GM19397 (cell line): ENCODE measurements at regions not wholly inside any gene's neighbourhood (a gene's known extent, or its start where the extent isn't known, plus 50 kb on each side); places are given as distances from the start of the nearest gene placed in this dataset.
A peak's percentile ranks its signal among the peaks of the same experiment; 100 is the strongest.

Experiments
- ATAC-seq: cut with Tn5 transposase; IDR thresholded peaks from one replicate; pipeline ENCODE4 v1.9.1; 2021; ENCODE audit warnings: mild to moderate bottlenecking, moderate library complexity; ENCODE audit not compliant: unreplicated experiment

DNA sequence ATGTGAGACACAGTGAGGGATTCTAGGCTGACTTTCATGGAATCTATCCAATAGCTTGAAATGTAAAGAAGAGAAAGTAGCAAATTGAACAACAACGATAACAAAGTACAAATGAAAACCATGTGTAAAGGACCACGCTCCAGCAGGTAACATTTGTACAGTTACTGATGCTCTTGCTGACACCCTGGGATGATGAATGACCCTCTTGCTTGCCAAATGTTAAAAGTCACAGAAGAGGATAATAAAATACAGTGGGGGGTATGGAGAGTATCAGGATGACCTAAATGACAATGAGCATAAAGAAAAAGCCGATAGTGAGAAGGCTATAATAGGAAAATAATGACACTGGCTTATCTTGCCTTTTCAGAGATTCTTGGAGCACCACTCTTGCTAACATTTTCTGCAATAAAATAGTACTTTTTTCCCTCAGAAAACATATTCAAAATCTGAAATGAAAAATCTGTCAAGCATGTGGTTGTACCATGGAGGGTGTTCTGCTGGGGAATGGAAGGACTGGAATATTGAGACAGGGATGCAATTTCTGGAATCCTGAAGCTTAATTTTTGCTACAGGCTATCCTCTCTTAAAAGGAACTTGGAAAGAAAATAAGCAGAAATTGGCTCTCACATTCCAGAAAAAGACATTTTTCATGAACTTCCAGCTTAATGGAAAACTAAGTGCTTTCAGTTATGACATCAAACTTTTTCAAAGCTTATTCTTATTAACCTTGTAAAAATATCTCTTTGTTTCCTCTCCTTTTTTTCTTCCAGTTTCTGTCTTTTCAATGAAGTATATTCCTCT lies 303.2 kb upstream of the GHITM start:
- no peak for ATAC-seq

DNA sequence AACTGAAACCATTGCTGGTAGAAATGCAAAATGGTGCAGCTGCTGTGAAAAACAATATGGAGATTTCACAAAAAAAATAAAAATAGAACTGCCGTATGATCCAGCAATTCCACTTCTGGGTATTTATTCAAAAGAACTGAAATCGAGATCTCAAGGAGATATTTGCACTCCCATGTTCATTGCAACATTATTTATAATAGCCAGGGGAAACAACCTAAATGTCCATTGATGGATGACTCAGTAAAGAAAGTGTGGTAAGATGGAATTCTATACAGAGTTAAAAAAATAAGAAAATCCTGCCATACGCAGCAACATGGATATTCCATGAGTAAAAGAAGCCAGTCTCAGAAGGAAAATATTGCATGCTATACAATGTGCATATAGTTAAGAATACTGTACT lies 290.6 kb upstream of the GHITM start:
- no peak for ATAC-seq

DNA sequence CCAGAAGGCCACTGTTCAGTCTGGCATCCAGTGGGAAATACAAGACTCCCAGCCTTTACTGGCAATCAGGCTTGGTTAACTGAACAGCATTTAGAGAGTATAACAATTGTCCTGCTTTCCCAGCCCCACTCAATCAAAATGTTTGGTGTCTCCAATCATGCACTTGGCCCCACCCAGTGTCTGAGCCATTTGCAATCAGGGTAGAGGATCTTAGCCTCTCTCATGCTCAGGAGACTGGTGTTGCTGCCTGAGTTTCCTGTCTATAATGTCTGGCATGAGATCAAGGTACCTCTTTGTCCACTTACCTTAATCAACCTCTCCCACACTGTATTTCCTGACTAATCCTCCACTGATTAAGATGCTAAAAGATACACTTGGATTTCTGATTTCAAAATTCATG lies 290.2 kb upstream of the GHITM start:
- ATAC-seq = no peak

DNA sequence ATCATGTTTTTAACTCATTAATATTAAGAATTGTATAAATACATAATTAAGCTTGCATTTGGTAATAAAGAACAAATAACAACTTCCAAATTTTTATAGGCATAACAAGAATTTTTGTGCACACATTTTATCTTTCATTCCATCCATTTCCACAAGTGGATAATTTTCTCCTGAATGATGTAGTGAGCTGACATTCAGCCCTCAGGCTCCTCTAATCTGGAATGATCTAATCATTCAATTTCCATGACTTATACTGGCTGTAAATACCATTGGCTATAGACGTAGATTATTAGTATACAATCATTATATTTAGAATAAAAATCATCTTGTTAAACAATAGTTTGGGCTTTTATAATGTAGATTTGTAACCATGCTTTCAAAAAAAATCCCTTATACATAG lies 287.2 kb upstream of the GHITM start:
- ATAC-seq = no peak

DNA sequence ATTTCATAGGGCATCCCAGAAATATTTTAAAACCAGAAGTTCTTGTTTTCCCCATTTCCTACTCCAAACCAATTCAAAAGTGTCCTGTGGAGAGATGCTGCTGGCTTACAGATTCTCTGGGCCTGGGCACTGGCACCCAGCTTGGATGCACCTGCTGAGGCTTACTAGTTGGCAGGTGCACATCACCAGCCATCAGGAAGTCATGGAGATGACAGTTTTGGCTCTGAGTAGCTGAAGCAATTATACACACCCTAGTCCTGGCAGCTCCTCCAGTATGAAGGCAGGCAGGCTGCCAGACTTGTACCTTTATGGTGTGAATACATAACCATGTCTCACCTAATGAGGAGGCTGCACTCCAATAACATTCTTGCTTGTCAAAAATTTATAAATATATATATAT lies 276.6 kb upstream of the GHITM start:
- ATAC-seq = no peak

DNA sequence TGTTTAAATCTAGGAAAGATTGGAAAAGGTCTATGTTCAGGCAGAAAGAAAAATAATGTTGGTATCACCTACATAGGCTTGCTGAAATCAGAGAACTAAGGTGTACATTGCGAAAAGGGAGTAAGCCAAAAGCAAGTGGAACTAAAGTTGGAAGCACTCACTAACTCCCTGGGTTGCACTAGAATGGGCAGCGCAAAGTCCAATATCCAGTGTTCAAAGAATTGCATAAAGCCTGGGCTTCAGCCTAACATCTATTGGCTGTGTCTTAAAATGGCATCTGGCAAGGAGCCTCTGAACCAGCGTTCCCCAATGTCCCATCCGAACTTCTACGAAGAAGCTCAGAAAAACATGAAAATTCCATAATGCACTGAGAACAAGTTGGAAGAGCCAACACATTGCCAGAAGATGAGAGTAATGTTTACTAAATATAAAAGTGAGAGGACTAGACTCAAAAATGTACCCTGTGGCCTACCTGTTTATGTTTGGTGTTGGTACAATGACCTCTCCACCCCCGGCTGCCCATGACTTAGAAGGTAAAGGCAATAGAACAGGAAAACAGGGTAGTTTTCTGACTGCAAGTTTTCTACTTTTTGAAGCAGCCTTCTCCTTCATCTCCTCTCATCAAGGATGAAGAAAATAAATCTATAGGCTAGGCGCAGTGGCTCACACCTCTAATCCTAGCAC lies 275.9 kb upstream of the GHITM start:
- no peak for ATAC-seq

DNA sequence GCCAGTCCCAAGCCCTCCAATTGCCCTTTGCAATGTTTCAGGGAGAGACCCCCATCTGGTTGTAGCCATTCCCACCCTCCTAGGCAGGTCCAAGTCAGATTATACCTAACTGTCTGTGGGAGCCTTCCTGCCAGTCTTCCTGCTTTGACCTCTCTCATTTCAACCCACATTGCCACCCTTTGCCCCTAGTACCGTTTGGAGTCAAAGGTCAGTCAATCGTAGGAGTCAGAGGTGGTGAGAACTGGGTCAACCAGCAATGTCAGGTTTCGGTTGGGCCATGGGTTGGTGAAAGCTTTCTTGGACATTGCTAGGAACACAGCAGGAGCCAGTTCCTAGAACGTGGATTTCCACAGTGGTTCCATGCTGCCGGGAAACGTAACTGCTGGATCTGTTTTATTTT lies 269.4 kb upstream of the GHITM start:
- ATAC-seq = no peak

DNA sequence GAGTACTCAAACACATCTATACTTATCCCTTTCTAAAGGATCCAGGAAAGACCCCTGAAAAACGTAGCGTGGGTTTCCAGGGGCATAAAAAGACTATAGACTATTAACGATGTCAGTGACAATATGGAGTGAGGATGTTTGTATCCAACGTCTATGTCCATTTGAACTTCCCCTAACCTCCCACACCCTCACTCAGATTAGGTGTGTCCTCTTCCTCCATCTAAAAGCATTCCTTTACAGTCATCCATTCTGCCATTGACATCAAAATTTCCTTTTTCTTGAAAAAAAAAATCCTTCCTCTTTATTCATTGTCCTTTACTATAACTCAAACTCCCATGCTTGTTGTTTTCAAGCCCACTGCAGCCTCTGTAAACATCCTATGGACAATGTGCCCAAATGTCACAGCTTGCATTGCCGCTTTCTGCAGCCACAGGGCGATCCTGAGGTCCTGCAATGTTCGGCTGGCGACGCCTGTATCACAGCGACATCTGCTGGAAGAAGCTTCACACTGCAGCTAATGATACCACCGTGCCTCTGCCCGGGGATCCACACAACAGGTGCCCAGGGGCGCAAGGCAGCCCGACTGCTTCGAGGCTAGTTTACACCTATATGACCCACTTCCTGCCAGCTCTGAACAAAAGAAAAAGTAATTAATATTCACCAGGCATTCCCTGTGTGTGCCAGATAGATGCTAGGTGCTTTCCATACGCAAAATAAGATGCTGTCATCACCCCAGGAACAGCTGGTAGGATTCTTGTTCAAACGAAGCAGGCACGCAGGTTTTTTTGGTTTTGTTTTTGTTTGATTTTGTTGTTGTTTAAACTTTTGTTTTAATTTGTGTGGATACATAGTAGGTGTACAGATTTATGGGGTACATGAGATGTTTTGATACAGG lies 267.9 kb upstream of the GHITM start:
- ATAC-seq = peak; percentile 98

DNA sequence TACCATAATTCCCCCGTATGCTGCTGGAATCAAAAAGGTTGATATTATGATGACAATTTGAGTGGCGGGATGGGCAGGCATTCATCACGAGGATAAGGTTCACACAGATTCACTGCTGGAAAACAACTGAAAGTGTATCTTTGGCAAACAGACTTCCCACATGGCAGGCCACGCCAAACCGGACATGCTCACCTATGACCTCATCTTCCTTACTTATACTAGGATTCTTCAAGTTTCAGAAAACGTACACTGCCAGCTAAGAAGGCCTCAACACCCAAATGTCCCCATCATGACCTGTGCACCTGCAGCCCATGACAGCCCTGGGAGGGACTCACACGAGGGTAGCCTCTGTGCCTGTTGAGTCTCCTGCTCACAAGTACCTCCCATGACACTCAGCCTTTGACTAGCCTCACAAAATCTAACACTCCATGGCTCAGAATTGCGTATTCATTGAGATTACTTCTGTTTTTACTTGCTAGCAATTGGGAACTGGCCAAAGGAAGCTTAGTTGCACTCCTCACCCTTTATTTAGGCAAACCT lies 259.0 kb upstream of the GHITM start:
- no peak for ATAC-seq

DNA sequence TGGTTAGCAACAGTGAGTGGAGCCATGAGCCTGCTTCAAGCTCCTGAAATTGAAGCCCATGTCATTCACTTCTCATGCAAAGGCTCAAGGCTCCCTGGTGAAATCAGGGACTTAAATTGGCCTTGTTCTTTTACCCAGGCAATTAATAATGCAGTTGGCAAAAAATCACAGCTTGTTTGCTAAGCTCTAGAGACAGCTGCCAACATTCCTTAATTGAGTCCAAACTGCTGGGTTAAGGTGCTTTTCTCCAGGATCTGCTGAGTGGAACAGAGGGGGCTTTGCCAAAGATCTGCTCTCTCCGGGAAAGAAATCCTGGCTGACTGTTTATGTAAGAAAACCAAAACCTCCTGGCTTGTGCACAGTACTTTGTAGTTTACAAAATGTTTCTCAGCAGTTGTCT lies 257.6 kb upstream of the GHITM start:
- no peak for ATAC-seq

DNA sequence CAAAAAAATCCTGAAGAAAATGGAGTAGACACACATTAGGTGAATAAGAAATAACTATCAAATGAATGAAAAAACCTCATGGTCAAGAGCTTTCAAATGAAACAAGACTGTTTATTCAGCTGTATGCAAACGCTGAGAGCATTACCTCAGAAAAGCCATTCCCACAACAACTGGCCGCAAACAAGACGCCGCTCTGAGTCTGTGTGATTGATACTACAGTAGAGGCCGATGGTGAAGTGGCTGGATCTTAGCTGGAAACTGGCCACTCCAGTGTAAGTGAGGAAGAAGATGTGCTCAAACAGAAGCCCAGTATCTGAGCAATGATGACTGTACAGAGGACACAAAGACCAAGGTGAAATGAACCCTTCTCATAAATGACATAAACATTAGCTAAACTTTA lies 252.4 kb upstream of the GHITM start:
- no peak for ATAC-seq

DNA sequence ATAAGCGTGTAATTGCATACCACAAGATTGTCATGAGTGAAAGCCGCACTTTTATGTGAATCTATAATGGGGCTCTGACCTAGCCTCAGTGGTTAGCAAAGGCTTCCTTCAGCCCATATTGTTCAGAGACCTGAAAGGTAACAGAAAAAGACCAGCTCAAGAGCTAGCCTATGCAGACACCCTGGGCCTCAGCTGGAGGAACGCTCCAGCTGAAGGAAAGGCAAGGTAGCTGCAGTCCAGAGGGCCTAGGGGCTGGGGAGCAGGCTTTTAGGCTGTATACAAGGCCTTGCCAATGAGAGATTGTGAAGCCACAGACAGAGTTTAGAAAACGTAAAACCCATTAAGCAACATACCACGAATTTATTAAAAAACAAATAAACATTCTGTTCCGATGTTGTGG lies 246.6 kb upstream of the GHITM start:
- ATAC-seq = no peak

DNA sequence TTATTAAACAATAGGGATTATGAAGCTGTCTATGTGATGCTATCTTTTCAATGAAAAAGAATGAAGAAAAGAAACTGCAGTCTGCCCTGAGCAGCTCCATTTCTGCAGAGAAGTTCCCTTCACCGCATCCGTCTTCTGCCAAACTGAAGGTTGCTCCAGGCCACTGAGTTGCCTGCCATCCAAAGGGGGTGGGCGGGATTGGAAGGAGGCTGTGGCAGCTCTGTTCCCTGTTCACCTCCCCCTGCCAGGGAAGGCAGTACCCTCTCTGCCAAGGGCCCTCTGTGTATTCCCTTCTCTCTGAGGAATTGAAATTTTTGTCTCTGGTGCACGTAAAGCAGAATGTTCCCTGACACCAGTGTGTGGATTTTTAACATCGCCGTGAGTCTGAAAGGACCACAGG lies 243.1 kb upstream of the GHITM start:
- no peak for ATAC-seq

DNA sequence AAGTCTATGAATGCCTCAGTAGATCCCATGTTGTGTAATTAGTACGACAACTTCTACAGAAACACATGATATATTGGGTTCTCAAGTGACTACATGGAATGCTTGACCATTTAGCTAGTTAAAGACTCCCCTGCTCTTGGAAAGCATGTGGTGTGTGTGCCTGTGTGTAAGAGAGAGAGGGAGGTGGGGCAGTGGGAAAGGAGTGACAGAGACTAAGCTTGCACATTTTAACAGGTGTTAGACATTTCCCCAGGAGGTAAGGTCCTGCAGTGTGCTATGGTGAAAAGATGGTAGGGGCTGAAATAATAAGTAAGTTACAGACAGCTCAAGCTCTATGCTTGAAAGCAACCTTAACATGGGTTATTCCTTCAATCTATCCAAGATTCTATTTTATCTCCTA lies 241.7 kb upstream of the GHITM start:
- no peak for ATAC-seq

DNA sequence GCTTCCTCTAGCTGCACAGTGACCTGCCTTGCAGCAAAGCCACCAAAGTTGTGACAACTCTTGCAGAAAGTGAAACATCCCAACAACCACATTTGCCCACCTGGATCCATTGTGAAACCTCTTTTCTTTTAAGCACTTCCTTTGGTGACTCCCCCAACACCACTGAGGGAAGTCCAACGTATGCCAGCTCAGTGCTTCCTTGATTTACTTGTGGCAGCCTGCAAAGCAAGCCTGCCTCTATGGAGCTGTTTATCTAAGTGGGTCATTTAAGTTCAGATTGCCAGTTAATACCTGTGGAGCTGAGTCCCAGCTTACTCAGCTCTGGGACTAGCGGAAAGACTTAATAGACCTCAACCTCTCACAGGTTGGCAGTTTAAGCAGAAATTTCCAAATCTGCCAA lies 230.8 kb upstream of the GHITM start:
- no peak for ATAC-seq

DNA sequence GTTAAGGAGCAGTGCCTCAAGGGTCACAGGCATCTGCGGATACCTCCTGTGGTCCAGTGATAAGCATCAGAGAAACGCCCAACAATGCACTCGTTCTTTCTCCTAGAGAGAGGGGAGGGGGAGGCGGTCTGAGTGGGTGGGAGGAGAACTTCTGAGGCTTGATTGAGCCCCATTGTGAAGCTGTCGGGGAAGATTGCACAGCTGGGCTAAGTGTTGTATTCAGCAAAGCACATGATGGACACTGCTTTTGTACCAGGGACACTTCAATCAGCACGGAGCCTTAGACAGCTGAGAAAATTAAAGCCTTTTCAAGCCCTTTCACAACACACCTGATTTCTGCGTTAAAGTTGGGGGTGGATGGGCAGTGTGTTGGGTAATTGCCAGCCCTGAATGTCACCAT lies 230.3 kb upstream of the GHITM start:
- no peak for ATAC-seq

DNA sequence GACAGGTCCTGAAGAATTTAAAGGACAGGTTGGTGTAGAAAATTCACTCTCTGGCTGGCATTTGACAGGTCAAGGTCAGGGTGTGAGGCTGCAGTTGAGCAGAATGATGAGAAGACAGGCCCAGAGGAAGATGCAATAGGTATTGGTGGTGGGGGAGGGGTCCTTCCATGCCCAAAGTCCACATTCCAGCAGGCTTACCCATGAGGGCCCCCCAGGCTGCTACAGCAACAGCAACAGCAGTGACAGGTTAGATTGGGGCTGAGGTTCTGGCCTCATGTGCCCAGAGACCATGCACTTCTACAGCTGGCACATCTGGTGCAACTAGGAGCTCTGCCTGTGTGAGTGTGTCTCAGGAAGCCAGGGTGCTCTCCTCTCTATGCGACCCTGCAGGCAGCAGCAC lies 223.5 kb upstream of the GHITM start:
- ATAC-seq = no peak

DNA sequence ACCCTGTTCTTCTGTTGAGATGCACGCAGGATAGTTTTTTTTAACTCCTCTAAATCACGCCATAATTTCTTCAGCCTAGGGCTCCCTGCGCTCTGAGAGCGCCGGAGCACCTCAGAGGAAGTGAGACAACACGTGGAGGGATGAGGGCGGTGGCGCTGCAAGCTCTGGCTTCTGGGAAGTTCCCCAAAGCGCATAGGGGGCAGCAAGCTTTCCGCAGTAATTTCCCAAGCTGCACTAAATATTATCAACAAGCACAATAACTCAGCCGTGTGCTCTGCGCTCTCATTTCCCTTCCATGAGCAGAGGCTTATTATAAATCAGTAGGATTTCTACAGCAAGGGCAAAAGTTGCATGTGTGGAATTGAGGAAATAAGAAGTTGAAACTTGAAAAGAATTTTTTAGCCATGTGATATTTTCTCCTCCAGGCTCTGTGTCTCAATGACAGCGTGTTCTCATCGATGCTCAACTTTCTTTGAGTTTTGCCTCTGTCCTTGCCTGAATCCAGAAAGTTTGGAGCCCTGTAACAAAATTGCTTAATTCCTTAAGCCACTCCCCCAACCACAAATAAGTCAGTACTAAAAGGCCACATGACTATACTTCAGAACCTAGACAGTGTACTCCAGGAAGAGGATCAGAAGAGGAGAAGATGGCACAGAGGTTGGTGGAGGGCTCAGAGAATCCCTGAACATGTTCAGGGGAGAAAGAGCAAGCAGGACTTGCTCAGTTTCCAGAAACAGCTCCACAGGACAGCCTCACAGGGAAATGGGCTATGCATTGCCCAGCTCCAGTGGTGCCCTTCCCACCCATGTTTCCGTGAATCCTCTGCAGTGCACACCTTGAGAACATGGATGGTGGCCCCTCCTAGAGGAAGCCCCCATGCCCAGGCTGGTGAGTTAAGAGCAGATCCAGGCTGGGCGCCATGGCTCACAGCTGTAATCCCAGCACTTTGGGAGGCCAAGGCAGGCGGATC lies 221.5 kb upstream of the GHITM start:
- ATAC-seq = peak; percentile 85

DNA sequence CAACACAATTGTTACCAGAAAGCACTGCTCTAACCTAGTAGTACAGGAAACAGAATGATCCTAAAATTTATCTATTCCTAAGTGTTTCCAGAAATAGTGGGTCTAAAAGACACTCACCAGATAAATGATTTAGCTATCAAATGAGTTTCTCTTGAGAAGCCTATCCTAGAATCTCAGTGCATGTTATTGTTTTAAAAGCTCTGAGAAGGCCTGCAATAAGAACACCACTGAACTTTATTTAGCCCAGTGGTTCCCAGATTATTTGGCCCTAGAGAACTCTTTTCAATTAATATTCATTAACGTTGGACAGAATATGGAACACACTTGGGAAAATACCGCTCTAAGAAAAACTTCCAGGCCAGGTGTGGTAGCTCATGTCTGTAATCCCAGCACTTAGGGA lies 220.1 kb upstream of the GHITM start:
- no peak for ATAC-seq
